H1 (cell line): ENCODE measurements at regions not wholly inside any gene's neighbourhood (a gene's known extent, or its start where the extent isn't known, plus 50 kb on each side); places are given as distances from the start of the nearest gene placed in this dataset.

ENCODE experiments used
- CTCF ChIA-PET: fragments of 300-600 bp; sonication (Branson Sonifier 250); formaldehyde crosslinking; loops from one replicate; lab custom pipeline; 2021; ENCODE audit not compliant: partially characterized antibody; lab: Charles Lee
- POLR2A ChIA-PET: fragments of 300-600 bp; sonication (Branson Sonifier 250); formaldehyde crosslinking; loops from one replicate; lab custom pipeline; 2021; ENCODE audit warnings: inconsistent platforms; ENCODE audit not compliant: partially characterized antibody; lab: Charles Lee
- DNase-seq, 2 experiments: peaks; one replicate each; pipeline versions ENCODE4 v3.0.0 to v3.0.0-alpha.2; 2010 to 2022; ENCODE audit warnings: low spot score in 2 of 2, low read depth in 1 of 2, mixed read lengths in 1 of 2
- FAIRE-seq: peaks from 2 replicates; lab custom pipeline; 2011; peaks lifted over from hg19 to GRCh38; lab: Jason Lieb, UNC
- H2AFZ ChIP-seq: 2 replicates; pipeline ENCODE4 v1.8.1; 2012; ENCODE audit warnings: low read length, inconsistent platforms
- H2AK5ac ChIP-seq: 2 replicates; pipeline ENCODE4 v1.6.1; 2013; ENCODE audit warnings: low read depth, low read length
- H2BK120ac ChIP-seq: replicated peaks from 2 replicates; pipeline ENCODE3; 2013; ENCODE audit warnings: low read depth, low read length, inconsistent platforms
- H2BK12ac ChIP-seq: 2 replicates; pipeline ENCODE4 v1.6.1; 2013; ENCODE audit warnings: low read depth, low read length
- H2BK15ac ChIP-seq: 2 replicates; pipeline ENCODE4 v1.6.1; 2013; ENCODE audit warnings: low read length
- H2BK20ac ChIP-seq: 2 replicates; pipeline ENCODE4 v1.6.1; 2013; ENCODE audit warnings: low read length
- H2BK5ac ChIP-seq: 2 replicates; pipeline ENCODE4 v1.6.1; 2013; ENCODE audit warnings: low read depth, low read length
- H3K14ac ChIP-seq: 2 replicates; pipeline ENCODE4 v1.6.1; 2013; ENCODE audit warnings: inconsistent platforms; ENCODE audit not compliant: insufficient read length
- H3K18ac ChIP-seq: 2 replicates; pipeline ENCODE4 v1.6.1; 2013; ENCODE audit warnings: low read length; ENCODE audit errors: extremely low read depth
- H3K23ac ChIP-seq: 2 replicates; pipeline ENCODE4 v1.6.1; 2013; ENCODE audit warnings: inconsistent platforms; ENCODE audit not compliant: insufficient read length
- H3K23me2 ChIP-seq: 2 replicates; pipeline ENCODE4 v1.6.1; 2013; ENCODE audit warnings: low read depth, low read length
- H3K27ac ChIP-seq: 2 replicates; pipeline ENCODE4 v1.6.1; 2011; ENCODE audit warnings: low read depth, low read length, inconsistent platforms
- H3K27me3 ChIP-seq, 4 experiments: replicated peaks in 1 of 4; 1 replicate in 1 of 4; 2 replicates in 3 of 4; pipeline versions ENCODE4 v1.6.1 to v1.8.1; 2011 to 2013; ENCODE audit warnings: low read length in 3 of 4, mild to moderate bottlenecking in 3 of 4, inconsistent platforms in 2 of 4, mixed read lengths in 2 of 4, moderate library complexity in 1 of 4; ENCODE audit not compliant: control insufficient read depth in 3 of 4, insufficient read depth in 3 of 4; ENCODE audit errors: extremely low read depth in 1 of 4
- H3K36me3 ChIP-seq, 4 experiments: 2 replicates each; pipeline versions ENCODE4 v1.6.1 to v1.8.1; 2011 to 2013; ENCODE audit warnings: mild to moderate bottlenecking in 4 of 4, low read length in 3 of 4, moderate library complexity in 2 of 4, control low read depth in 1 of 4, inconsistent platforms in 1 of 4; ENCODE audit not compliant: insufficient read depth in 4 of 4, control insufficient read depth in 2 of 4
- H3K4ac ChIP-seq: replicated peaks from 2 replicates; pipeline ENCODE3; 2013; ENCODE audit warnings: low read length, low read depth, mixed read lengths, inconsistent platforms; ENCODE audit not compliant: insufficient read length
- H3K4me1 ChIP-seq, 4 experiments: replicated peaks in 1 of 4; 1 replicate in 1 of 4; 2 replicates in 3 of 4; pipeline versions ENCODE4 v1.6.1 to v1.8.1; 2011 to 2013; ENCODE audit warnings: low read length in 3 of 4, inconsistent platforms in 2 of 4, mixed read lengths in 1 of 4; ENCODE audit not compliant: insufficient read depth in 4 of 4, control insufficient read depth in 3 of 4
- H3K4me2 ChIP-seq, 2 experiments: 2 replicates each; pipeline versions ENCODE4 v1.6.1 to v1.8.1; 2011 to 2013; ENCODE audit warnings: low read depth in 2 of 2, low read length in 2 of 2, control low read depth in 1 of 2, inconsistent platforms in 1 of 2, mild to moderate bottlenecking in 1 of 2; ENCODE audit not compliant: insufficient read depth in 1 of 2
- H3K4me3 ChIP-seq, 4 experiments: fragments of 200-600, 300-600 bp in 1 of 4; sonication (generic), shearing (Covaris generic), sonication (Bioruptor Twin) in 1 of 4; 2 replicates each; pipeline versions ENCODE4 v1.5.1 to v1.8.1; 2011 to 2016; ENCODE audit warnings: low read length in 4 of 4, low read depth in 3 of 4, control low read depth in 2 of 4, inconsistent platforms in 2 of 4, mild to moderate bottlenecking in 2 of 4, mixed read lengths in 1 of 4, moderate library complexity in 1 of 4; ENCODE audit not compliant: insufficient read depth in 2 of 4; ENCODE audit errors: extremely low read depth in 1 of 4
- H3K56ac ChIP-seq: replicated peaks from 2 replicates; pipeline ENCODE3; 2013; ENCODE audit warnings: low read depth, mild to moderate bottlenecking, mixed read lengths, low read length, inconsistent platforms; ENCODE audit not compliant: insufficient read length
- H3K79me1 ChIP-seq: 2 replicates; pipeline ENCODE4 v1.6.1; 2013; ENCODE audit warnings: low read depth, low read length, control low read depth
- H3K79me2 ChIP-seq, 2 experiments: 2 replicates each; pipeline versions ENCODE4 v1.6.1 to v1.8.1; 2012 to 2013; ENCODE audit warnings: low read length in 2 of 2, mild to moderate bottlenecking in 2 of 2, inconsistent platforms in 1 of 2; ENCODE audit not compliant: insufficient read depth in 2 of 2, control insufficient read depth in 1 of 2
- H3K9ac ChIP-seq, 4 experiments: replicated peaks in 1 of 4; 1 replicate in 1 of 4; 2 replicates in 3 of 4; pipeline versions ENCODE4 v1.6.1 to v1.8.1; 2011 to 2013; ENCODE audit warnings: low read depth in 3 of 4, low read length in 3 of 4, control low read depth in 2 of 4, mild to moderate bottlenecking in 2 of 4, moderate library complexity in 2 of 4, inconsistent platforms in 1 of 4; ENCODE audit errors: extremely low read depth in 1 of 4
- H3K9me3 ChIP-seq, 2 experiments: 2 replicates each; pipeline versions ENCODE4 v1.6.1 to v1.8.1; 2012 to 2013; ENCODE audit warnings: mild to moderate bottlenecking in 2 of 2, moderate library complexity in 2 of 2, control low read depth in 1 of 2, inconsistent platforms in 1 of 2, low read depth in 1 of 2, low read length in 1 of 2, mixed read lengths in 1 of 2; ENCODE audit not compliant: insufficient read depth in 2 of 2
- H4K20me1 ChIP-seq, 2 experiments: replicated peaks in 1 of 2; 2 replicates each; pipeline versions ENCODE3 to v1.8.1; 2011 to 2013; ENCODE audit warnings: inconsistent platforms in 2 of 2, low read length in 2 of 2, mild to moderate bottlenecking in 1 of 2; ENCODE audit not compliant: insufficient read depth in 2 of 2, control insufficient read depth in 1 of 2
- H4K5ac ChIP-seq: 2 replicates; pipeline ENCODE4 v1.6.1; 2013; ENCODE audit warnings: low read length, low read depth, mixed read lengths, inconsistent platforms; ENCODE audit not compliant: insufficient read length
- H4K8ac ChIP-seq: 2 replicates; pipeline ENCODE4 v1.8.0; 2013; ENCODE audit warnings: mild to moderate bottlenecking, moderate library complexity, low read length, inconsistent platforms; ENCODE audit not compliant: insufficient read depth; ENCODE audit errors: extremely low read depth
- H4K91ac ChIP-seq: replicated peaks from 2 replicates; pipeline ENCODE3; 2013; ENCODE audit warnings: low read length, mixed read lengths, inconsistent platforms; ENCODE audit not compliant: insufficient read length
- BCL11A ChIP-seq, 2 experiments: IDR thresholded peaks; one replicate each; pipeline ENCODE4 v1.6.1; 2011; ENCODE audit warnings: low read depth in 2 of 2, low read length in 2 of 2, mild to moderate bottlenecking in 2 of 2
- EGR1 ChIP-seq: IDR thresholded peaks from 2 replicates; pipeline ENCODE4 v1.6.1; 2011; ENCODE audit warnings: low read depth, low read length, borderline replicate concordance
- EZH2 ChIP-seq: fragments of 200-600 bp; sonication (generic); IDR thresholded peaks from 2 replicates; pipeline ENCODE4 v1.7.1; 2012; ENCODE audit warnings: low read depth, mild to moderate bottlenecking, moderate library complexity, low read length, inconsistent platforms; ENCODE audit not compliant: severe bottlenecking
- GABPA ChIP-seq: IDR thresholded peaks from 2 replicates; pipeline ENCODE4 v1.6.1; 2011; ENCODE audit warnings: mild to moderate bottlenecking, low read length, moderate library complexity, borderline replicate concordance; ENCODE audit not compliant: insufficient read depth
- JUND ChIP-seq: IDR thresholded peaks from 2 replicates; pipeline ENCODE4 v1.6.1; 2011; ENCODE audit warnings: mild to moderate bottlenecking, improper control_type of control experiment, low read length
- MAFK ChIP-seq: IDR thresholded peaks from 2 replicates; pipeline ENCODE4 v1.6.1; 2012; ENCODE audit warnings: low read depth, mild to moderate bottlenecking, improper control_type of control experiment, low read length
- NRF1 ChIP-seq: IDR thresholded peaks from 2 replicates; pipeline ENCODE4 v1.6.1; 2011; ENCODE audit warnings: mild to moderate bottlenecking, low read depth, low read length, improper control_type of control experiment
- RBBP5 ChIP-seq: IDR thresholded peaks from 2 replicates; pipeline ENCODE4 v1.7.1; 2012; ENCODE audit warnings: low read depth, mild to moderate bottlenecking, inconsistent platforms, low read length, moderate library complexity, borderline replicate concordance
- SIRT6 ChIP-seq: IDR thresholded peaks from one replicate; pipeline ENCODE4 v1.7.1; 2012; ENCODE audit warnings: low read length, inconsistent platforms
- SIX5 ChIP-seq: IDR thresholded peaks from 2 replicates; pipeline ENCODE4 v1.6.1; 2011; ENCODE audit warnings: mild to moderate bottlenecking, low read depth, low read length
- SUZ12 ChIP-seq: fragments of 200-600 bp; sonication (generic); IDR thresholded peaks from 2 replicates; pipeline ENCODE4 v1.6.1; 2012; ENCODE audit warnings: mild to moderate bottlenecking, inconsistent platforms, low read length, moderate library complexity, mixed read lengths
- TAF1 ChIP-seq: IDR thresholded peaks from 2 replicates; pipeline ENCODE4 v1.6.1; 2011; ENCODE audit warnings: mild to moderate bottlenecking, low read depth, low read length
- WGBS, 2 experiments: shearing (Covaris generic) in 1 of 2; methylation state at CpG; one replicate each; pipeline versions ENCODE4 v1.1.6 to v1.1.7; 2013 to 2015; ENCODE audit warnings: low lambda C conversion rate in 2 of 2, mixed read lengths in 2 of 2, inconsistent platforms in 1 of 2, low coverage in 1 of 2, missing lambda C conversion rate in 1 of 2; ENCODE audit not compliant: insufficient replicate concordance in 2 of 2, insufficient coverage in 1 of 2, insufficient read length in 1 of 2; ENCODE audit errors: extremely low coverage in 1 of 2, missing lambda C conversion rate in 1 of 2; 5-methylcytosine and 5-hydroxymethylcytosine counted together
- TF ChIP-seq, protein P1 (sequence below): IDR thresholded peaks from 2 replicates; pipeline ENCODE4 v1.6.1; 2012; ENCODE audit warnings: low read length, inconsistent platforms
- TF ChIP-seq, protein P2 (sequence below): IDR thresholded peaks from 2 replicates; pipeline ENCODE4 v1.6.1; 2011; ENCODE audit warnings: low read depth, mild to moderate bottlenecking, low read length; ENCODE audit not compliant: insufficient read depth

DNA sequence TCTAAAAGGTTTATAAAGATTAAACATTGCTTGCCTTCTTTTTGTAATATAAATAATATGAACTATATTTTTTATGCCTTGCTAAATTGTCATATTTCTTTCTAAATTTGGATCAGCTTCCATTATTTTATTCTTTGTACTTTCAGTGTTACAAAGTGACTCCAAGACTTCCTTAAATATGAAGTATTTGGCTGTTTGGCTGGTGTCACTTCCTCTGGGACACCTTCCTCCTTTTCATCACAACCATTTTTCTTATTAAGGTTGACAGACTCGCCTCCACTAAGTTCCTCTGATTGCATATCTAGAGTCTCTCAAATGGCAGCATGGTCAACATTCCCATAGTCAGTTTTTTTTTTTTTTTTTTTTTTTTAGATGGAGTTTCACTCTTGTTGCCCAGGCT lies 73.8 kb upstream of the SLC1A1 start:
- H3K4ac ChIP-seq: no peak overlapping the region
- no peak overlapping the region for H2BK15ac ChIP-seq
- H3K36me3 ChIP-seq: no peaks in the 10 kb centered on the region
- no peak overlapping the region for H3K9ac ChIP-seq
- H2BK120ac ChIP-seq: no peak overlapping the region
- H3K23ac ChIP-seq: no peak overlapping the region
- POLR2A ChIA-PET: no interaction called here
- H4K91ac ChIP-seq: no peak overlapping the region
- no peaks in the 10 kb centered on the region for H3K9me3 ChIP-seq
- H3K4me2 ChIP-seq: no peak overlapping the region
- H3K18ac ChIP-seq: no peak overlapping the region
- H3K79me2 ChIP-seq: no peaks in the 10 kb centered on the region
- H3K79me1 ChIP-seq: no peaks in the 10 kb centered on the region
- H4K20me1 ChIP-seq: peaks cover 0 to 1% of the 10 kb centered on the region in 2 experiments
- H2BK12ac ChIP-seq: no peak overlapping the region
- H2BK5ac ChIP-seq: no peak overlapping the region
- H4K8ac ChIP-seq: no peak overlapping the region
- no peak overlapping the region for H2BK20ac ChIP-seq
- no peaks in the 10 kb centered on the region for H3K4me1 ChIP-seq
- WGBS, 2 experiments: 82% methylated on average over 1 of the region's 1 CpG; no CpG with 5 or more reads in 1 of the 2 experiments
- no peak overlapping the region for H4K5ac ChIP-seq
- no peak overlapping the region for H2AFZ ChIP-seq
- no peak overlapping the region for H3K56ac ChIP-seq
- H3K27ac ChIP-seq: no peak overlapping the region
- CTCF ChIA-PET: no interaction called here
- no peak overlapping the region for H2AK5ac ChIP-seq
- no peak overlapping the region for H3K14ac ChIP-seq
- no peaks in the 10 kb centered on the region for H3K23me2 ChIP-seq
- H3K4me3 ChIP-seq: no peak overlapping the region
- DNase-seq (no peak), FAIRE-seq (no peak)
- no peaks in the 10 kb centered on the region for H3K27me3 ChIP-seq
- TF ChIP-seq JUND (no peak), NRF1 (no peak), SIRT6 (no peak), SUZ12 (no peak), SIX5 (no peak), MAFK (no peak), BCL11A (IDR thresholded peaks at IDR 0.05; ENCODE audit: low read depth in 2 of 2, low read length in 2 of 2) (no peak), GABPA (no peak), RBBP5 (no peak), EZH2 (no peak), EGR1 (no peak), TAF1 (no peak)
- TF ChIP-seq, protein P1, sequence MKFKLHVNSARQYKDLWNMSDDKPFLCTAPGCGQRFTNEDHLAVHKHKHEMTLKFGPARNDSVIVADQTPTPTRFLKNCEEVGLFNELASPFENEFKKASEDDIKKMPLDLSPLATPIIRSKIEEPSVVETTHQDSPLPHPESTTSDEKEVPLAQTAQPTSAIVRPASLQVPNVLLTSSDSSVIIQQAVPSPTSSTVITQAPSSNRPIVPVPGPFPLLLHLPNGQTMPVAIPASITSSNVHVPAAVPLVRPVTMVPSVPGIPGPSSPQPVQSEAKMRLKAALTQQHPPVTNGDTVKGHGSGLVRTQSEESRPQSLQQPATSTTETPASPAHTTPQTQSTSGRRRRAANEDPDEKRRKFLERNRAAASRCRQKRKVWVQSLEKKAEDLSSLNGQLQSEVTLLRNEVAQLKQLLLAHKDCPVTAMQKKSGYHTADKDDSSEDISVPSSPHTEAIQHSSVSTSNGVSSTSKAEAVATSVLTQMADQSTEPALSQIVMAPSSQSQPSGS: no peak
- TF ChIP-seq, protein P2, sequence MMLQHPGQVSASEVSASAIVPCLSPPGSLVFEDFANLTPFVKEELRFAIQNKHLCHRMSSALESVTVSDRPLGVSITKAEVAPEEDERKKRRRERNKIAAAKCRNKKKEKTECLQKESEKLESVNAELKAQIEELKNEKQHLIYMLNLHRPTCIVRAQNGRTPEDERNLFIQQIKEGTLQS: no peak
